Natural killer cell (primary cell): ENCODE measurements at regions not wholly inside any gene's neighbourhood (a gene's known extent, or its start where the extent isn't known, plus 50 kb on each side); places are given as distances from the start of the nearest gene placed in this dataset.

ENCODE experiments used
- ATAC-seq, 3 donors: fragments of 150-1000 bp in 2 of 3; fragments of 200-7000 bp in 1 of 3; cut with Tn5 transposase; 1 replicate in 1 of 3; 2 replicates in 2 of 3; pipeline ENCODE4 v1.10.0; 2021; ENCODE audit warnings: mild to moderate bottlenecking in 2 of 3, moderate library complexity in 2 of 3
- DNase-seq, 2 donors: peaks; one replicate each; pipeline versions ENCODE4 v3.0.0 to v3.0.0-alpha.2; 2013 to 2021; ENCODE audit warnings: mixed read lengths in 1 of 2
- H3K27ac ChIP-seq: one replicate; pipeline ENCODE4 v1.5.1; 2013; ENCODE audit warnings: mild to moderate bottlenecking, low read length
- H3K27me3 ChIP-seq: one replicate; pipeline ENCODE4 v1.6.1; 2013; ENCODE audit warnings: low read length; ENCODE audit not compliant: control insufficient read depth, insufficient read depth
- H3K36me3 ChIP-seq: one replicate; pipeline ENCODE4 v1.6.1; 2013; ENCODE audit warnings: low read length; ENCODE audit not compliant: control insufficient read depth, insufficient read depth
- H3K4me1 ChIP-seq: one replicate; pipeline ENCODE4 v1.6.1; 2013; ENCODE audit warnings: low read length; ENCODE audit not compliant: control insufficient read depth, insufficient read depth
- H3K4me3 ChIP-seq: one replicate; pipeline ENCODE4 v1.5.1; 2013; ENCODE audit warnings: low read length
- H3K9me3 ChIP-seq: one replicate; pipeline ENCODE4 v1.6.1; 2013; ENCODE audit warnings: low read length; ENCODE audit not compliant: control insufficient read depth, insufficient read depth
- H3K27ac Mint-ChIP-seq, 2 donors: one replicate each; pipeline ENCODE4 v1.8.0; 2022; ENCODE audit warnings: mild to moderate bottlenecking in 2 of 2, mixed read lengths in 2 of 2, moderate library complexity in 1 of 2
- H3K27me3 Mint-ChIP-seq, 2 donors: one replicate each; pipeline ENCODE4 v1.8.0; 2022; ENCODE audit warnings: low read depth in 2 of 2, mixed read lengths in 2 of 2
- H3K36me3 Mint-ChIP-seq: one replicate; pipeline ENCODE4 v1.8.0; 2022; ENCODE audit warnings: mixed read lengths
- H3K4me1 Mint-ChIP-seq, 2 donors: one replicate each; pipeline ENCODE4 v1.8.0; 2022; ENCODE audit warnings: mixed read lengths in 2 of 2
- H3K4me3 Mint-ChIP-seq: one replicate; pipeline ENCODE4 v1.8.0; 2022; ENCODE audit warnings: mild to moderate bottlenecking, moderate library complexity, mixed read lengths
- H3K9me3 Mint-ChIP-seq, 2 donors: one replicate each; pipeline ENCODE4 v1.8.0; 2022; ENCODE audit warnings: mixed read lengths in 2 of 2
- WGBS: methylation state at CpG from one replicate; pipeline ENCODE4 v1.1.7; 2013; ENCODE audit warnings: missing lambda C conversion rate; ENCODE audit not compliant: insufficient coverage; 5-methylcytosine and 5-hydroxymethylcytosine counted together
- intact Hi-C: fragments of 100-400 bp; cut with micrococcal nuclease; formaldehyde crosslinking; loops from one replicate; pipeline ENCODE4 v1.14.2; 2022
- TF ChIP-seq, protein P1 (sequence below): fragments of 200-600 bp; IDR thresholded peaks from one replicate; pipeline ENCODE4 v1.8.0; 2022; ENCODE audit warnings: antibody characterized with exemption

DNA sequence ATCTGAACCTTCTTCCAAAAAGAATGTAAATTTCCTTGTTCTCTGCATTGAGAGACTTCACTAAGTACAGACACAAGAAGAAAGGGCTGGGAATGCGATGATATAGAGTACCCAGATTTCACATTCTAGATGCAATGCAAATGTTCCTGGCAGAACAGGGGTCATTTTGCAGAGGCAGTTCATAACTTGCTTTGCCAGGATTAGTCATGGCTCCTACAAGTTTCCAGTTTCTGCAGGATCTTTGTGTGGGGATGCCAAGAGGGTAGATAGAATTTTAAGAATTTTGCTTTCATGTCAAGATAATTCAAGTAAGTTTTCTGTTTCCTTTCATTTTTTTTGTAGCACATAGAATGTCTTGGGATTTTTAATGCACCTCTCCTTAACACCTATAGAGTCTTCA is 181.2 kb downstream of the FGF9 start:
- Histone ChIP-seq H3K27ac (no peak overlapping the region), H3K27me3 (no peaks in the 10 kb centered on the region), H3K9me3 (no peaks in the 10 kb centered on the region), H3K4me3 (no peak overlapping the region), H3K36me3 (no peaks in the 10 kb centered on the region), H3K4me1 (no peaks in the 10 kb centered on the region)
- Mint-ChIP-seq H3K4me3 (no peak overlapping the region), H3K27ac (no peak overlapping the region), H3K9me3 (no peaks in the 10 kb centered on the region), H3K27me3 (peaks cover 0 to 3% of the 10 kb centered on the region in 2 donors), H3K36me3 (no peaks in the 10 kb centered on the region), H3K4me1 (no peaks in the 10 kb centered on the region)
- ATAC-seq: no peak
- intact Hi-C loops: no loop called here
- WGBS: 96% methylated on average over 1 of the region's 1 CpG
- DNase-seq: no peak
- TF ChIP-seq, protein P1, sequence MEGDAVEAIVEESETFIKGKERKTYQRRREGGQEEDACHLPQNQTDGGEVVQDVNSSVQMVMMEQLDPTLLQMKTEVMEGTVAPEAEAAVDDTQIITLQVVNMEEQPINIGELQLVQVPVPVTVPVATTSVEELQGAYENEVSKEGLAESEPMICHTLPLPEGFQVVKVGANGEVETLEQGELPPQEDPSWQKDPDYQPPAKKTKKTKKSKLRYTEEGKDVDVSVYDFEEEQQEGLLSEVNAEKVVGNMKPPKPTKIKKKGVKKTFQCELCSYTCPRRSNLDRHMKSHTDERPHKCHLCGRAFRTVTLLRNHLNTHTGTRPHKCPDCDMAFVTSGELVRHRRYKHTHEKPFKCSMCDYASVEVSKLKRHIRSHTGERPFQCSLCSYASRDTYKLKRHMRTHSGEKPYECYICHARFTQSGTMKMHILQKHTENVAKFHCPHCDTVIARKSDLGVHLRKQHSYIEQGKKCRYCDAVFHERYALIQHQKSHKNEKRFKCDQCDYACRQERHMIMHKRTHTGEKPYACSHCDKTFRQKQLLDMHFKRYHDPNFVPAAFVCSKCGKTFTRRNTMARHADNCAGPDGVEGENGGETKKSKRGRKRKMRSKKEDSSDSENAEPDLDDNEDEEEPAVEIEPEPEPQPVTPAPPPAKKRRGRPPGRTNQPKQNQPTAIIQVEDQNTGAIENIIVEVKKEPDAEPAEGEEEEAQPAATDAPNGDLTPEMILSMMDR: no peak

DNA sequence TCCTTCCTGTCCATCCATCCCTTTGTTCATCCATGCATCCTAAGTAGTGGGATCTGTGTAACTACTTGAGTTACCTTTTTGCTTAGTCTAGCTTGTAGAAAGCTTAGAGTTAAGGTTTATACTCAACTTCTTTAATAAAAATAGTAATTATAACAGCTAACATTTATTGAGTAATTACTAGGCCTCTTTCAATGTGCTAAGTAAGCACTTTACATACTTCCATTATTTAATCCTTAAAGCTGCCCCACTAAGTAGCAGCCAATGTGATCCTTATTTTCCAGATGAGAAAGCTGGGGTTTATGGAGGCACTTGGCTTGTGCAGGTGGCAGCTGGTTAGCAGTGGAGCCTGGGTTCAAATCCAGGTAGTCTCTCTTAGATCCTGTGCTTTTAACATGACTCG is 182.9 kb downstream of the FGF9 start:
- ATAC-seq (no peak), DNase-seq (no peak)
- no peaks in the 10 kb centered on the region for H3K4me1 ChIP-seq
- H3K9me3 ChIP-seq: no peaks in the 10 kb centered on the region
- H3K36me3 ChIP-seq: no peaks in the 10 kb centered on the region
- no peaks in the 10 kb centered on the region for H3K9me3 Mint-ChIP-seq
- H3K27me3 ChIP-seq: no peaks in the 10 kb centered on the region
- intact Hi-C loops: no loop called here
- no peak overlapping the region for H3K27ac Mint-ChIP-seq
- no peak overlapping the region for H3K27ac ChIP-seq
- WGBS: 86% methylated on average over 1 of the region's 1 CpG
- no peaks in the 10 kb centered on the region for H3K4me1 Mint-ChIP-seq
- no peak overlapping the region for H3K4me3 Mint-ChIP-seq
- H3K4me3 ChIP-seq: no peak overlapping the region
- no peaks in the 10 kb centered on the region for H3K27me3 Mint-ChIP-seq
- TF ChIP-seq, protein P1: no peak
- no peaks in the 10 kb centered on the region for H3K36me3 Mint-ChIP-seq

DNA sequence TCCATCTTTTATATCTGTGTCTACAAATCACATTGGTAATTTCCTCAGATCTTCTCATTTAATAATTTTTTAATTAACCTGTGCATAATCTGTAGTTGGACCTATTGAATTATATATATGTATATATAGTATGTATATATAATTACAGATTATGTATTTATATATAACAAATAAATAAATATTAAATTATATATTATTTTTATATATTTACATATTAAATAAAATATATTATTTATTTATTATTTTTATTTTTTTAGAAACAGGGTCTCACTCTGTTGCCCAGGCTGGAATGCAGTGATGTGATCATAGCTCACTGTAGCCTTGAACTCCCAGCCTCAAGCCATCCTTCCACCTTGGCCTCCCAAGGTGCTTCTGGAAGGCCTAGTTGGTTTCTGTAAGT is 197.9 kb downstream of the FGF9 start:
- Histone ChIP-seq H3K36me3 (no peaks in the 10 kb centered on the region), H3K27me3 (peaks cover 2% of the 10 kb centered on the region), H3K27ac (no peak overlapping the region), H3K4me1 (no peaks in the 10 kb centered on the region), H3K4me3 (no peak overlapping the region), H3K9me3 (no peaks in the 10 kb centered on the region)
- Mint-ChIP-seq H3K9me3 (no peaks in the 10 kb centered on the region), H3K4me3 (no peak overlapping the region), H3K27me3 (peaks cover 6 to 17% of the 10 kb centered on the region in 2 donors), H3K36me3 (no peaks in the 10 kb centered on the region), H3K4me1 (no peaks in the 10 kb centered on the region), H3K27ac (no peak overlapping the region)
- TF ChIP-seq, protein P1: no peak
- DNase-seq (no peak), ATAC-seq (no peak)
- intact Hi-C loops: no loop called here

DNA sequence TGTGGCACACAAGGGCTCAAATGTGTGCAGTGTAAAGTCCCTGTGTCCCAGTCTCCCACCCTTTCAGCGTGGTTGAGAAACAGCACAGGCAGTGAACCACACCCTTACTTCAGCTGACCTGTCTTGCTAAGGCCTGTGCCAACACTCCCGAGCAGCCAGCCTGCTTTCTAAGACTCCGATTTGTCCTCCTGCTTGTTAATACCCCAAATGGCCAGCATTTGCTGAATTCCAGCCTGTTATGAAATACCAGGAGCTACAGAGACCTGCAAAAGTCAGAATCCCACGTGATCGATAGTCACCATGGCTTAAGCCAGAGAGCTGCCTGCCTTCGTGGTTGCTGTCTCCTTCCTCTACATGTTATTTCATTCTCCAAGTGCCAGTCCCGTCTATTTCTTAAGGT is 200.5 kb downstream of the FGF9 start:
- DNase-seq: no peak
- H3K27ac Mint-ChIP-seq: no peak overlapping the region

More for the DNA sequence above, 200.5 kb downstream of the FGF9 start:
- Mint-ChIP-seq H3K9me3 (no peaks in the 10 kb centered on the region), H3K27me3 (no peaks in the 10 kb centered on the region), H3K36me3 (no peaks in the 10 kb centered on the region), H3K4me1 (no peaks in the 10 kb centered on the region), H3K4me3 (no peak overlapping the region)
- Histone ChIP-seq H3K27ac (no peak overlapping the region), H3K36me3 (no peaks in the 10 kb centered on the region), H3K4me1 (no peaks in the 10 kb centered on the region), H3K27me3 (no peaks in the 10 kb centered on the region), H3K4me3 (no peak overlapping the region), H3K9me3 (no peaks in the 10 kb centered on the region)
- TF ChIP-seq, protein P1: no peak
- intact Hi-C loops: no loop called here
- no peak for ATAC-seq
- WGBS: 88% methylated on average over 6 of the region's 7 CpGs
